VCaP (cell line): ENCODE measurements at regions not wholly inside any gene's neighbourhood (a gene's known extent, or its start where the extent isn't known, plus 50 kb on each side); places are given as distances from the start of the nearest gene placed in this dataset.
A peak's percentile ranks its signal among the peaks of the same experiment; 100 is the strongest.

Source experiments
- H3K27ac ChIP-seq: fragments of 450-650 bp; 2 replicates; pipeline ENCODE4 v1.5.1; 2017
- TF ChIP-seq, protein P1 (sequence below): fragments of 450-650 bp; conservative IDR thresholded peaks from 2 replicates; pipeline ENCODE4 v1.5.1; 2017; ENCODE audit warnings: mild to moderate bottlenecking, moderate library complexity

- TF ChIP-seq, protein P1, sequence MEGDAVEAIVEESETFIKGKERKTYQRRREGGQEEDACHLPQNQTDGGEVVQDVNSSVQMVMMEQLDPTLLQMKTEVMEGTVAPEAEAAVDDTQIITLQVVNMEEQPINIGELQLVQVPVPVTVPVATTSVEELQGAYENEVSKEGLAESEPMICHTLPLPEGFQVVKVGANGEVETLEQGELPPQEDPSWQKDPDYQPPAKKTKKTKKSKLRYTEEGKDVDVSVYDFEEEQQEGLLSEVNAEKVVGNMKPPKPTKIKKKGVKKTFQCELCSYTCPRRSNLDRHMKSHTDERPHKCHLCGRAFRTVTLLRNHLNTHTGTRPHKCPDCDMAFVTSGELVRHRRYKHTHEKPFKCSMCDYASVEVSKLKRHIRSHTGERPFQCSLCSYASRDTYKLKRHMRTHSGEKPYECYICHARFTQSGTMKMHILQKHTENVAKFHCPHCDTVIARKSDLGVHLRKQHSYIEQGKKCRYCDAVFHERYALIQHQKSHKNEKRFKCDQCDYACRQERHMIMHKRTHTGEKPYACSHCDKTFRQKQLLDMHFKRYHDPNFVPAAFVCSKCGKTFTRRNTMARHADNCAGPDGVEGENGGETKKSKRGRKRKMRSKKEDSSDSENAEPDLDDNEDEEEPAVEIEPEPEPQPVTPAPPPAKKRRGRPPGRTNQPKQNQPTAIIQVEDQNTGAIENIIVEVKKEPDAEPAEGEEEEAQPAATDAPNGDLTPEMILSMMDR = no peak
- no peak overlapping the region for H3K27ac ChIP-seq
Measured at GRCh38 chr18:29962579-29962978, 1080.0 kb downstream of the DSC3 start.

GRCh38 chr18:29960539-29960938 lies 1082.0 kb downstream of the DSC3 start:
- TF ChIP-seq, protein P1 = no peak
- H3K27ac ChIP-seq = no peak overlapping the region

DNA sequence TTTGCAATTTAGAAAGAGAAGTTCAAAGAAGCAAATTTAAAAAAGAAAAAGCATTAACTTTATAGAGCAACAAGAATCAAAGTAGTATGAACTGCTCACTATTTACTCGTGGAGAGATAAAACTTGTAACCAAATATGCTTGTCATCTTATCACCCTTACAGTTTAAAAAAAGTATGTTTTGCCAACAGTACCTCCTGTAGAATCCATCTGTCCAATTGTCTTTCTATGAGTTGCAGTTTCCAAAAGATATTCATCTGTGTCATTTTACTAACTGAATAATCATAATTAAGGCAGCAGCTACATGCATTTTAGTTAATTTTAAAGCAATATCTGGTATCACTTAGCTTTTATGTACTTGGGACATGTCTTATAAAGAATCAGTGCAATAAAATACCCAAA lies 1112.3 kb downstream of the DSC3 start:
- TF ChIP-seq, protein P1 = no peak
- no peak overlapping the region for H3K27ac ChIP-seq

DNA sequence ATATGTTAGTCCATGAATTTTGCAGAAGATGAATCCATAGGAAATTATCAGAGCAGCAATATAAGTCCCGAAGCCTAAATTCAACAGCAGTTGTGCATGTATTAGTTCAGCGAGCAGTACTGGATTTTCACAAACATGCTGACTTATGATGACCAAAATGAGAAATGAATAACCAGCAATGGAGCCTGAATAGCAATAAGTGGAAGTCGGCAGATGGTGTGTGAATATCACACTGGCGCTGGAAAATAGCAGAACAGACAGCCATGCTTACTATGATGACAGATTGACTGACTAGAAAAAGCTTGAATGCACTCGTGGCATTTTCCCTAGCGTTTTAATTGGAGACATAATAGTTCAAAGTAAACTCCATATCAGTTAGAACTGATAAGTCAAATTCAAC lies 1114.5 kb downstream of the DSC3 start:
- TF ChIP-seq, protein P1 = no peak
- no peak overlapping the region for H3K27ac ChIP-seq

DNA sequence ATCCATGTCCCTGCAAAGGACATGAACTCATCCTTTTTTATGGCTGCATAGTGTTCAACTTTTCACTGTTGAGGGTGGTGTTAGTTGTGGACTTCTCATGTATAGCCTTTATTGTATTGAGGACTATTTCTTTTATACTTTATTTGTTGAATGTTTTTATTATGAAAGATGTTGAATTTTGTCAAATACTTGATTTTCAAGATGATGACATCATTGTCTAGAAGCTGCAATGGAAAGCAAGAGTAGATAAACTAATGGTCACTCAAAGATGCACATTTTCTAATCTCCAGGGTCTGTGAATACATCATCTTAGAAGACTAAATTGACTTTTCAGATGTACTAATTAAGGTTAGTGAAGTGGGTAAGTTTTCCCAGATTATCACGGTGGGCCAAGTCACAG lies 1117.0 kb downstream of the DSC3 start:
- no peak overlapping the region for H3K27ac ChIP-seq
- TF ChIP-seq, protein P1 = no peak

DNA sequence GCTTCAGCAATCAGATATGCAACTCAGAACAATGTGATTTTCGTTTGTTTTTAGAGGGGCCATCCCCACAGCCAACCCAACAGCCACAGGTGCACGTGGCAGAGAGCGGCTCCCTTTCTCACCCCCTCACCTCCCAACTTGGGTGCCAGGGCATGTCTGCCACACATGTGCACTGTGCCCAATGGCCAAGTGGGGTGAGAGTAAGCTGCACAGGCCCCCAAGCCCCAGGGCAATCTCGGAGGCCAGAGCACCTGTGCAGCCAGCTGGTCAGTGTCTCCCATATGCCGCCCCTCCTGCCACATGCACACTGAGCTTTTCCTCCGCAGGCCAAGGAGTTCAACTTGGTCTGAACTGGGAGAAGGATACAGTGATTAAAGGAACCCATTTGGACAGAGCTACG lies 1130.2 kb downstream of the DSC3 start:
- TF ChIP-seq, protein P1 = no peak
- H3K27ac ChIP-seq = no peak overlapping the region

DNA sequence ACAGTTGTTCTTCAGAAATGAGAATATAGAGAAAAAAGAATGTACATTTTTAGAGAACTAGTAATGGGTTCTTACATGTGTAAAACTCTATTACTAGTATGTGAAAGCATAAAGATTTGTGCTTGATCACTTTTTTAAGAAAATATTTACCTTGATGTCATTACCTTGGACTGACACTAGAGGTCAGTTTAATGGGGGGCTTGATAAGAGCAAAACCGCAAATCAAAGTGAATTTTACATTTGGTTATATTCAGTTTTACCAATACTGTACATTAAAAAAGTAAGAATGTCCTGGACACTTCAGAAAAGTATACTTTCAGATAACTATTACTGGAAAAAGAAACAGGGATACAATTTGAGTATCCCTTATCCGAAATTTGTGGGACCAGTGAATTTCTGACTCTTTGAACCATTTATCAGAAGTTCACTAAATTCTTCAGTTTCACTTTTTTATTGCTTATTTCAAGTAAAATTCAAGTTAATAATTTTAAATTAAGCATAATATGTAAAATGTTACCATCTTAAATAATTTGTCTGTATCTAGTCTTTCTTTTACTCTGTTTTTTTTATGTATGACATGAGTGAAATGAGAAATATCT lies 1149.5 kb downstream of the DSC3 start:
- no peak overlapping the region for H3K27ac ChIP-seq
- TF ChIP-seq, protein P1 = peak; percentile 78
